ENCODE measurements at regions not wholly inside any gene's neighbourhood (a gene's known extent, or its start where the extent isn't known, plus 50 kb on each side); places are given as distances from the start of the nearest gene placed in this dataset.

DNA sequence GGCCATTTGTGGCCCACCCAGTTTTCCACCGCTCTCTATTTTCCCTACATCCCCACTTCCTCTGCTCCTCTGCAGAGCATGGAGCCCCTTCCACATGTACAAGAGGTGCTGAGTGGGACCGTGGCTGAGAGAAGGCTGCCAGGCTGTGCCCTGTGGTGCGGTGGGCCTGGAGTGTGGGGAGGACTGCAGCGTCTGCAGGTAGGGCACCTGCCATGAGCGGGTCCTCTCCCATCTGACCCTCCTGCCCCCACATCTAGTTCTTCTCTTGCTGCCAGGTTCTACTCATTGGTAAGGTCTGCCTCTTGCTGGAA is 145.6 kb upstream of the FAM20C start:
- CTCF ChIA-PET = no interaction called here
- Histone ChIP-seq H3K9me1 (ENCODE audit: insufficient read depth, low read length) (no peaks in the 10 kb centered on the region), H3K27ac (ENCODE audit: insufficient read depth, low read length) (no peak overlapping the region), H2BK120ac (ENCODE audit: low read depth, low read length) (no peak overlapping the region), H2AK5ac (ENCODE audit: low read depth, low read length) (no peak overlapping the region), H3K4me1 (ENCODE audit: control insufficient read depth, insufficient read depth, low read length) (no peaks in the 10 kb centered on the region), H4K5ac (ENCODE audit: low read depth, low read length) (no peak overlapping the region), H4K91ac (ENCODE audit: insufficient read depth, low read depth, low read length) (no peak overlapping the region), H2BK20ac (ENCODE audit: low read depth, low read length) (no peak overlapping the region), H3K4me2 (ENCODE audit: low read depth, low read length) (no peak overlapping the region), H2AFZ (replicated peaks; ENCODE audit: low read length, poor library complexity) (peak overlapping the region; percentile 11), H3K4ac (ENCODE audit: low read depth, low read length) (no peak overlapping the region), H3K9ac (ENCODE audit: low read depth, low read length) (no peak overlapping the region), H3K9me3 (ENCODE audit: control insufficient read depth, insufficient read depth, low read length) (no peaks in the 10 kb centered on the region), H3K36me3 (ENCODE audit: control insufficient read depth, insufficient read depth, low read length) (no peaks in the 10 kb centered on the region), H3K27me3 (ENCODE audit: control insufficient read depth, insufficient read depth, low read length) (peaks cover 54% of the 10 kb centered on the region), H3K14ac (replicated peaks; ENCODE audit: low read depth, low read length) (no peak overlapping the region), H3K18ac (ENCODE audit: low read depth, low read length) (no peak overlapping the region), H2AK9ac (replicated peaks; ENCODE audit: low read depth, low read length, poor library complexity) (no peak overlapping the region), H2BK15ac (ENCODE audit: low read depth, low read length) (no peak overlapping the region), H3K23ac (ENCODE audit: low read depth, low read length) (no peak overlapping the region), H3K56ac (ENCODE audit: extremely low read depth, insufficient read depth, low read length) (no peak overlapping the region), H3K4me3 (ENCODE audit: insufficient read depth, low read depth, low read length) (no peak overlapping the region), H2BK5ac (ENCODE audit: low read depth, low read length, poor library complexity, severe bottlenecking) (no peak overlapping the region), H4K8ac (ENCODE audit: low read depth in 2 of 2, low read length in 2 of 2) (no peak overlapping the region), H3K79me1 (ENCODE audit: low read depth in 1 of 2, low read length in 2 of 2) (no peaks in the 10 kb centered on the region), H4K20me1 (ENCODE audit: insufficient read depth, low read length) (no peaks in the 10 kb centered on the region)
- BruUV-seq (replicated peaks) = no TSS peak
- in situ Hi-C loops (cut with MboI; ENCODE audit: low sequenced_read_pairs) = no loop called here
- POLR2A ChIA-PET (ENCODE audit: unreplicated experiment) = no interaction called here
- TF ChIP-seq BHLHE40 (IDR thresholded peaks at IDR 0.05; ENCODE audit: low read depth, low read length) = no peak
- no peak for TF ChIP-seq MAFK (IDR thresholded peaks at IDR 0.05; ENCODE audit: low read depth, low read length)
- TF ChIP-seq SMC3 (IDR thresholded peaks at IDR 0.05; ENCODE audit: low read depth, low read length) = no peak
- TF ChIP-seq MAZ (IDR thresholded peaks at IDR 0.05; ENCODE audit: borderline replicate concordance, low read depth, low read length) = no peak
- no peak for TF ChIP-seq RAD21 (IDR thresholded peaks at IDR 0.05; ENCODE audit: low read length)
- TF ChIP-seq POLR2A (IDR thresholded peaks at IDR 0.05; ENCODE audit: low read depth, low read length) = no peak
- TF ChIP-seq NFE2L2 (IDR thresholded peaks at IDR 0.05; ENCODE audit: low read depth, low read length) = no peak
- TF ChIP-seq, protein P1, sequence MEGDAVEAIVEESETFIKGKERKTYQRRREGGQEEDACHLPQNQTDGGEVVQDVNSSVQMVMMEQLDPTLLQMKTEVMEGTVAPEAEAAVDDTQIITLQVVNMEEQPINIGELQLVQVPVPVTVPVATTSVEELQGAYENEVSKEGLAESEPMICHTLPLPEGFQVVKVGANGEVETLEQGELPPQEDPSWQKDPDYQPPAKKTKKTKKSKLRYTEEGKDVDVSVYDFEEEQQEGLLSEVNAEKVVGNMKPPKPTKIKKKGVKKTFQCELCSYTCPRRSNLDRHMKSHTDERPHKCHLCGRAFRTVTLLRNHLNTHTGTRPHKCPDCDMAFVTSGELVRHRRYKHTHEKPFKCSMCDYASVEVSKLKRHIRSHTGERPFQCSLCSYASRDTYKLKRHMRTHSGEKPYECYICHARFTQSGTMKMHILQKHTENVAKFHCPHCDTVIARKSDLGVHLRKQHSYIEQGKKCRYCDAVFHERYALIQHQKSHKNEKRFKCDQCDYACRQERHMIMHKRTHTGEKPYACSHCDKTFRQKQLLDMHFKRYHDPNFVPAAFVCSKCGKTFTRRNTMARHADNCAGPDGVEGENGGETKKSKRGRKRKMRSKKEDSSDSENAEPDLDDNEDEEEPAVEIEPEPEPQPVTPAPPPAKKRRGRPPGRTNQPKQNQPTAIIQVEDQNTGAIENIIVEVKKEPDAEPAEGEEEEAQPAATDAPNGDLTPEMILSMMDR (conservative IDR thresholded peaks at IDR 0.05; ENCODE audit: low read depth, low read length) = no peak
- no peak for TF ChIP-seq CHD1 (IDR thresholded peaks at IDR 0.05; ENCODE audit: low read depth, low read length)
- TF ChIP-seq FOS (IDR thresholded peaks at IDR 0.05; ENCODE audit: low read depth, low read length) = no peak
- no peak for TF ChIP-seq RFX5 (IDR thresholded peaks at IDR 0.05; ENCODE audit: low read depth, low read length)
- no peak for TF ChIP-seq MXI1 (IDR thresholded peaks at IDR 0.05; ENCODE audit: borderline replicate concordance, low read depth, low read length)
- TF ChIP-seq RCOR1 (IDR thresholded peaks at IDR 0.05; ENCODE audit: insufficient replicate concordance, low read length) = no peak
- no peak for DNase-seq
- dilution Hi-C loops (cut with HindIII; ENCODE audit: low sequenced_read_pairs, unreplicated experiment) = no loop called here
- intact Hi-C loops (cut with micrococcal nuclease) = no loop called here
- no peak for ATAC-seq (ENCODE audit: low read depth)
- no CpG with 5 or more reads among the region's 5 CpGs for WGBS, 2 experiments (ENCODE audit: extremely low coverage in 2 of 2, insufficient read length in 1 of 2)

Data from IMR-90 (cell line).